ENCODE measurements at regions not wholly inside any gene's neighbourhood (a gene's known extent, or its start where the extent isn't known, plus 50 kb on each side); places are given as distances from the start of the nearest gene placed in this dataset.

DNA sequence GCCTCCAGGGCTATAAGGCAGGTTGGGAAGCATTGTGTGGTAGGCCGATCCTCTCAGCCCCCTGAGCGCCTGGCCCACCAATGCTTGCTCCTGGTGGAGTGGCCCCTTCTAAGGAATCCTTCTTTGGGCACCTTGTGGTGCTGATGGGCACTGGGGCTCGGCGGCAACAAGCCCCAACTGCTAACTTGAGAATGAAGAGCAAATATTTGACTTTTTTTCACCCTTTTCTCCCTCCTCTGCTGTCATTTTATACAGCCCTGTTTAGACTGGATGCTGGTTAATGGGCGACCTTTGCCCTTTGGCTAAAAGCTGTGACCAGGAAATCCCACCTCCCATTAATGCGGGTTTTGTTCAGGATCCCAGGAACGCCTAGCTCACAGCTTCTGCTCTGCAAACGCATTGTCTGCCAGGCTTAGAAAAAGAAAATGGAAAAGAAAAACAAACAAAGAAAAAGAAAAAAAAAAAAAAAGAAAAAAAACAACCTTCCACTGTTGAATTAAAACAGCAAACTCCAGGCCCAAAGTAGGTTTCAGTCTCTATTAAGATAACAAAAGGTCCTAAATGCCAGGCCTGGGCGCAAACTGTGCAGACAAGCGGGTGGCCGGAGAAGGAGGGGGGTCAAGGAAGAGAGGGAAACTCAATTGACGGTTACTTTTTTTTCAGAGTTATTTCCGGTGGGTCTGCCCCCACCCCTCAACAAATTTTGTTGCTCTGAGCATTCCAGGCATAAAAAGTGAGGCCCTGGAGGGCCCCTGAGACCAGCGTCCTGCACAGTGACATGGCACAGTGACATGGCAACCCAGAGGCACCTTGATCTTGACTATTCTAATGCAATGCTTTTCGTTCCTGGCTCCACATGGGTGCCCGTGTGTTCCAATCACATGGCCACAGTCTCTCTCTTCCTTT lies 301.4 kb downstream of the MAF start:
- no peaks in the 10 kb centered on the region for H3K27me3 ChIP-seq
- no peaks in the 10 kb centered on the region for H3K36me3 ChIP-seq
- no peaks in the 10 kb centered on the region for H3K9me3 ChIP-seq
- no peak overlapping the region for H3K4me3 ChIP-seq
- no peak for DNase-seq (ENCODE audit: low spot score in 2 of 2)
- WGBS, result 87% methylated on average over 16 of the region's 16 CpGs
- H3K4me1 ChIP-seq, result no peaks in the 10 kb centered on the region
- no peak overlapping the region for H3K27ac ChIP-seq
- TF ChIP-seq, protein P1, sequence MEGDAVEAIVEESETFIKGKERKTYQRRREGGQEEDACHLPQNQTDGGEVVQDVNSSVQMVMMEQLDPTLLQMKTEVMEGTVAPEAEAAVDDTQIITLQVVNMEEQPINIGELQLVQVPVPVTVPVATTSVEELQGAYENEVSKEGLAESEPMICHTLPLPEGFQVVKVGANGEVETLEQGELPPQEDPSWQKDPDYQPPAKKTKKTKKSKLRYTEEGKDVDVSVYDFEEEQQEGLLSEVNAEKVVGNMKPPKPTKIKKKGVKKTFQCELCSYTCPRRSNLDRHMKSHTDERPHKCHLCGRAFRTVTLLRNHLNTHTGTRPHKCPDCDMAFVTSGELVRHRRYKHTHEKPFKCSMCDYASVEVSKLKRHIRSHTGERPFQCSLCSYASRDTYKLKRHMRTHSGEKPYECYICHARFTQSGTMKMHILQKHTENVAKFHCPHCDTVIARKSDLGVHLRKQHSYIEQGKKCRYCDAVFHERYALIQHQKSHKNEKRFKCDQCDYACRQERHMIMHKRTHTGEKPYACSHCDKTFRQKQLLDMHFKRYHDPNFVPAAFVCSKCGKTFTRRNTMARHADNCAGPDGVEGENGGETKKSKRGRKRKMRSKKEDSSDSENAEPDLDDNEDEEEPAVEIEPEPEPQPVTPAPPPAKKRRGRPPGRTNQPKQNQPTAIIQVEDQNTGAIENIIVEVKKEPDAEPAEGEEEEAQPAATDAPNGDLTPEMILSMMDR (IDR thresholded peaks at IDR 0.05), result no peak
- no peak for TF ChIP-seq POLR2A (IDR thresholded peaks at IDR 0.05)
- TF ChIP-seq POLR2AphosphoS5 (IDR thresholded peaks at IDR 0.05), result no peak
- no peak for TF ChIP-seq EP300 (IDR thresholded peaks at IDR 0.05)

DNA sequence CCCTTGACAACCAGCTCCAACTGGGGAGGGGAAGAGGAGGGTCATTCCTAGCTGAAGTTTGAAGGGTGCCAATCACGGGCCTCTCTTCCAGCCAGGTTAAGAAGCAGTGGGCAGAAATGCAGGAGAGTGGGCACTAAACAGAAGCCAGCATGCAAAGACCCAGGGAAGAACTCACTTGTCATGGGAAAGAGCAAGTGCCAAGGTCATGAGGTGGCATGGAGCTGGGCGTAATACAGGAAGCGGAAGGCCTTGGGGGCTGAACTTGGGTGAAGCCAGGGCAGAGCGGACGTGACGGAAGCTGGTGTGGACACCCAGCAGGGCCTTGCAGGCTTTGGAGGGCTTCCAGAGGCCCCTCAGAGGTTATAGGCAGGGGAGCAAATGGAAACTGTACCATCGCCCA lies 302.1 kb downstream of the MAF start:
- Histone ChIP-seq H3K27ac (no peak overlapping the region), H3K4me1 (no peaks in the 10 kb centered on the region), H3K9me3 (no peaks in the 10 kb centered on the region), H3K4me3 (no peak overlapping the region), H3K27me3 (no peaks in the 10 kb centered on the region), H3K36me3 (no peaks in the 10 kb centered on the region)
- TF ChIP-seq POLR2A (IDR thresholded peaks at IDR 0.05), result no peak
- TF ChIP-seq EP300 (IDR thresholded peaks at IDR 0.05), result no peak
- TF ChIP-seq POLR2AphosphoS5 (IDR thresholded peaks at IDR 0.05), result no peak
- TF ChIP-seq, protein P1 (IDR thresholded peaks at IDR 0.05), result no peak
- DNase-seq (ENCODE audit: low spot score in 2 of 2), result no peak
- WGBS, result 80% methylated on average over 7 of the region's 7 CpGs

DNA sequence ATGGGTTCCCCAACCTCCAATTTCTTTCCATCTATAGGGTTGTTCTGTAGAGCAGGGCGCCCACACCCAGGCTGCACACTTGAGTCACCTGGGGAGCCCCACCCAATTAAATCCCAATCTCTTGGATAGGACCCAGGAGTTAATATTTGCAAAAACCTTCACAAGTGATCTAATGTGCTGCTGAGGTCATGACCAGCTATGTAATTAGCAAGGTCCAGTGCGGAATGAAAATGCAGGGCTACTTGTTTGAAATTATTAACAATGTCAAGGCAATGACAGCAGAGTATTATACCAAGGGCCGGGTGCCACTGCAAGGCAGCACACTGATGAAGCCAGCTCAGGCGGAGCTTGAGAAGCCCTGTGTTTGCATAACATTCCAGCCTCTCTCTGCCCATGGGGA lies 302.7 kb downstream of the MAF start:
- DNase-seq (ENCODE audit: low spot score in 2 of 2), result no peak
- no peak overlapping the region for H3K4me3 ChIP-seq
- no peaks in the 10 kb centered on the region for H3K4me1 ChIP-seq
- 63% methylated on average over 4 of the region's 4 CpGs for whole genome bisulfite sequencing
- no peaks in the 10 kb centered on the region for H3K36me3 ChIP-seq
- no peaks in the 10 kb centered on the region for H3K9me3 ChIP-seq
- no peak overlapping the region for H3K27ac ChIP-seq
- no peaks in the 10 kb centered on the region for H3K27me3 ChIP-seq
- TF ChIP-seq POLR2AphosphoS5 (IDR thresholded peaks at IDR 0.05) (no peak), EP300 (IDR thresholded peaks at IDR 0.05) (no peak), POLR2A (IDR thresholded peaks at IDR 0.05) (no peak)
- TF ChIP-seq, protein P1 (IDR thresholded peaks at IDR 0.05), result no peak

DNA sequence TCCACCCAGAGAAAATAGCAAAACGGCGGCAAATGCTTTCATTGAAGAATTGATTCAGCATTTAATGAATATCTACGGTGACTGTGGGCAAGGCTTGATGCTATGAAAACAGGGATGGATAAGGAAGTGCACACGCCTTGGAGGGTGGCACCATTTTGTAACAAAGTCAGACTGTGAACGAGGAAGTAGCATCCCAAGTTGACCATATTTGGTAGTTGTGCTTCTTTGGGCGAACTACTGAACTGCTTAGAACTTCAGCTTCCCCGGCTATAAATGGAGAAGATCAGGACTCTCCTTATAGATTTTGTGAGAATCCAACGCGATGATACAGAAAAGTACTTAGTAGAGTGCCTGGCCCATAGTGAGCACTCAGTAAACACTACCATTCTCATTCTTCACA lies 303.2 kb downstream of the MAF start:
- H3K4me1 ChIP-seq, result no peaks in the 10 kb centered on the region
- H3K36me3 ChIP-seq, result no peaks in the 10 kb centered on the region
- WGBS, result 91% methylated on average over 9 of the region's 9 CpGs
- TF ChIP-seq, protein P1 (IDR thresholded peaks at IDR 0.05), result no peak
- TF ChIP-seq EP300 (IDR thresholded peaks at IDR 0.05) (no peak), POLR2A (IDR thresholded peaks at IDR 0.05) (no peak), POLR2AphosphoS5 (IDR thresholded peaks at IDR 0.05) (no peak)
- no peaks in the 10 kb centered on the region for H3K27me3 ChIP-seq
- H3K27ac ChIP-seq, result no peak overlapping the region
- H3K9me3 ChIP-seq, result no peaks in the 10 kb centered on the region
- no peak for DNase-seq (ENCODE audit: low spot score in 2 of 2)
- H3K4me3 ChIP-seq, result no peak overlapping the region

DNA sequence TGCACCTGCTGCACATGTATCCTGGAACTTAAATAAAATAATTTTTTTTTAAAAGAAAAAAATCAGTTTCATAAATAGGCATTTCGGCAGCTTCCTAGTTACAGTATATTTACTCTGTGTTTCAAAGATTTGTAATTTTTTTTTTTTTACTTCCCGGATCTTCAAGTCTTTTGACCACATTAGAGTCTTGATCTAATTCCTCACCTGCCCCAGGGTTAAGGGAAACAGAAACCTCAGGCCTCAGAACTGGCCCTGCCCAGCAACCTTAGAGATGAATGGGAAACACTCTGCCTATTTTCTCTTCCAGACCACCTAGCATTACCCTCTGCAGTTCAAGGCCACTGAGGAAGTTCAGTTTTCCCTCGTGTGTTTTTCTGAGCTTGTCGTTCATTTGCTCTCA lies 304.0 kb downstream of the MAF start:
- no peak for DNase-seq (ENCODE audit: low spot score in 2 of 2)
- Histone ChIP-seq H3K27me3 (no peaks in the 10 kb centered on the region), H3K27ac (no peak overlapping the region), H3K9me3 (no peaks in the 10 kb centered on the region), H3K4me3 (no peak overlapping the region), H3K36me3 (no peaks in the 10 kb centered on the region), H3K4me1 (no peaks in the 10 kb centered on the region)
- TF ChIP-seq, protein P1 (IDR thresholded peaks at IDR 0.05), result no peak
- TF ChIP-seq POLR2AphosphoS5 (IDR thresholded peaks at IDR 0.05) (no peak), EP300 (IDR thresholded peaks at IDR 0.05) (no peak), POLR2A (IDR thresholded peaks at IDR 0.05) (no peak)
- WGBS, result 91% methylated on average over 4 of the region's 4 CpGs
